ENCODE measurements at regions not wholly inside any gene's neighbourhood (a gene's known extent, or its start where the extent isn't known, plus 50 kb on each side); places are given as distances from the start of the nearest gene placed in this dataset.

- TF ChIP-seq CTCF (IDR thresholded peaks at IDR 0.05): no peak
- TF ChIP-seq POLR2A (IDR thresholded peaks at IDR 0.05): no peak
These were observed 116.5 kb upstream of the ATP10B start for GRCh38 chr5:160968480-160968879.

Measured in adrenal gland (tissue), 5 donors.